GM18909 (cell line): ENCODE measurements at regions not wholly inside any gene's neighbourhood (a gene's known extent, or its start where the extent isn't known, plus 50 kb on each side); places are given as distances from the start of the nearest gene placed in this dataset.
"Not testable (repeated sequence)": the region's sequence is repeated elsewhere in the genome, so short reads cannot be mapped to it uniquely, and the experiment has no call there.

Experiments used
- ATAC-seq: cut with Tn5 transposase; IDR thresholded peaks from one replicate; pipeline ENCODE4 v1.9.1; 2021; ENCODE audit warnings: mild to moderate bottlenecking; ENCODE audit not compliant: unreplicated experiment, poor library complexity

GRCh38 chr13:52931539-52932431 lies 83.3 kb upstream of the PCDH8 start:
- ATAC-seq: no peak

GRCh38 chr13:52931131-52931530 lies 82.7 kb upstream of the PCDH8 start:
- no peak for ATAC-seq

- no peak for ATAC-seq
Measured at GRCh38 chr13:52929846-52930245, 81.4 kb upstream of the PCDH8 start.

GRCh38 chr13:52926971-52927370 lies 78.5 kb upstream of the PCDH8 start:
- ATAC-seq: no peak

GRCh38 chr13:52925775-52926285 lies 77.4 kb upstream of the PCDH8 start:
- no peak for ATAC-seq

GRCh38 chr13:52925251-52925650 lies 76.8 kb upstream of the PCDH8 start:
- no peak for ATAC-seq

- ATAC-seq: no peak
Measured at GRCh38 chr13:52924289-52925148, 76.1 kb upstream of the PCDH8 start.

- no peak for ATAC-seq
Measured at GRCh38 chr13:52922961-52923360, 74.5 kb upstream of the PCDH8 start.

- ATAC-seq: peak; percentile 99
Measured at GRCh38 chr13:52921194-52921593, 72.8 kb upstream of the PCDH8 start.

- ATAC-seq: no peak
Measured at GRCh38 chr13:52916486-52916990, 68.1 kb upstream of the PCDH8 start.

- no peak for ATAC-seq
Measured at GRCh38 chr13:52911340-52911739, 62.9 kb upstream of the PCDH8 start.

GRCh38 chr13:52910318-52910717 lies 61.9 kb upstream of the PCDH8 start:
- not testable (repeated sequence) for ATAC-seq

- no peak for ATAC-seq
Measured at GRCh38 chr13:52906122-52906903, 57.9 kb upstream of the PCDH8 start.

GRCh38 chr13:52905701-52906100 lies 57.3 kb upstream of the PCDH8 start:
- no peak for ATAC-seq

- peak; percentile 94 for ATAC-seq
Measured at GRCh38 chr13:52903320-52903719, 54.9 kb upstream of the PCDH8 start.

- no peak for ATAC-seq
Measured at GRCh38 chr13:52899206-52899605, 50.8 kb upstream of the PCDH8 start.
